GM12878 (cell line): ENCODE measurements at regions not wholly inside any gene's neighbourhood (a gene's known extent, or its start where the extent isn't known, plus 50 kb on each side); places are given as distances from the start of the nearest gene placed in this dataset.

Source experiments
- ATAC-seq: fragments of 200-7000 bp; cut with Tn5 transposase; 3 replicates; pipeline ENCODE4 v1.9.1; 2020; ENCODE audit warnings: mild to moderate bottlenecking, moderate library complexity
- BruUV-seq: library from RNA; stranded (reverse); fragments of 400-500 nt; replicated peaks from 2 replicates; lab custom pipeline; 2021; lab: Mats Ljungman, UMichigan
- CTCF ChIA-PET: fragments of 300-600 bp; sonication (Branson Sonifier 250); formaldehyde crosslinking; extraction: SDS; loops from one replicate; lab custom pipeline; 2021; ENCODE audit warnings: inconsistent platforms; lab: Yijun Ruan, JAX
- POLR2A ChIA-PET: fragments of 350-600 bp; formaldehyde crosslinking; extraction: SDS; loops from one replicate; lab custom pipeline; 2021; ENCODE audit warnings: inconsistent platforms; lab: Charles Lee
- RAD21 ChIA-PET: fragments of 300-600 bp; sonication (Branson Sonifier 250); formaldehyde crosslinking; loops from one replicate; lab custom pipeline; 2023; ENCODE audit warnings: antibody characterized with exemption; ENCODE audit not compliant: unreplicated experiment; lab: Charles Lee
- SMC1A ChIA-PET: fragments of 300-600 bp; sonication (Branson Sonifier 250); formaldehyde crosslinking; loops from one replicate; lab custom pipeline; 2023; ENCODE audit not compliant: unreplicated experiment, uncharacterized antibody; lab: Charles Lee
- DNase-seq: peaks from one replicate; pipeline ENCODE4 v3.0.0-alpha.2; 2011; ENCODE audit warnings: low read depth, low spot score
- FAIRE-seq: peaks from 3 replicates; lab custom pipeline; 2011; peaks lifted over from hg19 to GRCh38; lab: Jason Lieb, UNC
- H2AFZ ChIP-seq: 2 replicates; pipeline ENCODE4 v1.6.0; 2011; ENCODE audit warnings: low read depth, low read length, control low read depth; ENCODE audit not compliant: control insufficient read depth
- H3K27ac ChIP-seq: 2 replicates; pipeline ENCODE4 v1.5.1; 2011; ENCODE audit warnings: control low read depth; ENCODE audit not compliant: control insufficient read depth, insufficient read depth
- H3K27me3 ChIP-seq, 2 experiments: replicated peaks in 1 of 2; 2 replicates each; pipeline versions ENCODE4 v1.6.0 to v1.6.1; 2011; ENCODE audit warnings: low read length in 1 of 2; ENCODE audit not compliant: control insufficient read depth in 2 of 2, insufficient read depth in 2 of 2
- H3K36me3 ChIP-seq, 2 experiments: 2 replicates each; pipeline ENCODE4 v1.5.1; 2011; ENCODE audit warnings: low read length in 1 of 2; ENCODE audit not compliant: control insufficient read depth in 2 of 2, insufficient read depth in 2 of 2
- H3K4me1 ChIP-seq: 2 replicates; pipeline ENCODE4 v1.6.1; 2011; ENCODE audit warnings: mild to moderate bottlenecking, low read length, moderate library complexity, mixed read lengths; ENCODE audit not compliant: control insufficient read depth, insufficient read depth
- H3K4me2 ChIP-seq: 2 replicates; pipeline ENCODE4 v1.6.0; 2011; ENCODE audit warnings: control low read depth; ENCODE audit not compliant: control insufficient read depth, insufficient read depth
- H3K4me3 ChIP-seq: fragments of 200-600 bp; sonication (generic); 2 replicates; pipeline ENCODE4 v1.5.1; 2016
- H3K79me2 ChIP-seq: 2 replicates; pipeline ENCODE4 v1.6.0; 2011; ENCODE audit warnings: low read length; ENCODE audit not compliant: control insufficient read depth, insufficient read depth
- H3K9ac ChIP-seq: 2 replicates; pipeline ENCODE4 v1.8.0; 2011; ENCODE audit warnings: low read length, control low read depth, mixed read lengths; ENCODE audit not compliant: control insufficient read depth, insufficient read depth
- H3K9me3 ChIP-seq: replicated peaks from 3 replicates; pipeline ENCODE4 v1.5.1; 2011; ENCODE audit warnings: mild to moderate bottlenecking, low read length; ENCODE audit not compliant: control insufficient read depth, insufficient read depth
- H4K20me1 ChIP-seq: 2 replicates; pipeline ENCODE4 v1.6.0; 2011; ENCODE audit not compliant: control insufficient read depth, insufficient read depth
- NRF1 ChIP-seq: conservative IDR thresholded peaks from 2 replicates; pipeline ENCODE4 v1.6.1; 2011; ENCODE audit warnings: mild to moderate bottlenecking, low read depth, low read length, improper control_type of control experiment
- SUPT20H ChIP-seq: IDR thresholded peaks from 2 replicates; pipeline ENCODE4 v1.6.1; 2011; ENCODE audit warnings: low read depth, mild to moderate bottlenecking, low read length, moderate library complexity, borderline replicate concordance; ENCODE audit not compliant: control insufficient read depth
- TCF12 ChIP-seq: IDR thresholded peaks from 2 replicates; pipeline ENCODE4 v1.6.1; 2011; ENCODE audit warnings: low read depth, mild to moderate bottlenecking, low read length
- TCF3 ChIP-seq: IDR thresholded peaks from 2 replicates; pipeline ENCODE4 v1.6.1; 2012; ENCODE audit warnings: low read depth, mild to moderate bottlenecking, low read length, borderline replicate concordance; ENCODE audit not compliant: insufficient read depth
- WGBS: methylation state at CpG from one replicate; pipeline ENCODE4 v1.1.6; 2016; ENCODE audit warnings: low lambda C conversion rate; ENCODE audit not compliant: insufficient replicate concordance, insufficient coverage; ENCODE audit errors: missing lambda C conversion rate; 5-methylcytosine and 5-hydroxymethylcytosine counted together
- in situ Hi-C: fragments of 300-500 bp; cut with MboI; formaldehyde crosslinking; loops from 9 replicates; pipeline ENCODE4 v1.14.3; 2018; ENCODE audit warnings: mixed read lengths
- intact Hi-C: fragments of 100-400 bp; cut with micrococcal nuclease; formaldehyde crosslinking; loops from one replicate; pipeline ENCODE4 v1.14.2; 2022; ENCODE audit not compliant: unreplicated experiment
- TF ChIP-seq, protein P1 (sequence below): fragments of 450-650 bp; IDR thresholded peaks from 2 replicates; pipeline ENCODE4 v1.6.1; 2014; ENCODE audit warnings: mild to moderate bottlenecking
- TF ChIP-seq, protein P2 (sequence below): IDR thresholded peaks from 2 replicates; pipeline ENCODE4 v1.6.1; 2012; ENCODE audit warnings: low read depth, low read length, improper control_type of control experiment
- TF ChIP-seq, protein P3 (sequence below): fragments of 450-650 bp; IDR thresholded peaks from 2 replicates; pipeline ENCODE4 v1.6.1; 2016; ENCODE audit warnings: mild to moderate bottlenecking, moderate library complexity, borderline replicate concordance
- TF ChIP-seq, protein P4 (sequence below): IDR thresholded peaks from 2 replicates; pipeline ENCODE4 v1.6.1; 2012; ENCODE audit warnings: mild to moderate bottlenecking, low read depth, low read length

DNA sequence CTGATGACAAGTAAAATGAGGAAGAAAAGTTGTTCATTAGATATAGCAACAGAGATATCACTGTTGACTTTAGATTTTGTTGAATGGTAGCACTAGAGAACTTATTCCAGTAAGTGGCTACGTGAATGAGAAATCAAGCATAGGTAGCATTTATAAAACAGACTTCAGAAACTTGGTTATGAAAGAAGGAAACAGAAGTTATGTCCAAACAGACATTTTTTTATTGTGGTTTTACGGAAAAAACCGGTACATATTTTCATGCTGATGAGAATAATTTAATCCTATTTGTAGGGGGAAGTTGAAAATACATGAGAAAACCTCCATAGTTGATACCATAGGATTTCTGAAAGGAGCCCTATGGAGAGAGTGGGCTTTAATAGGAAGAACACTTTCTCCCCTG lies 325.7 kb upstream of the SLC10A2 start:
- WGBS, result 24% methylated on average over 3 of the region's 3 CpGs
- Histone ChIP-seq H3K27me3 (no peaks in the 10 kb centered on the region), H2AFZ (no peak overlapping the region), H3K27ac (no peak overlapping the region), H3K79me2 (no peaks in the 10 kb centered on the region), H3K9ac (no peak overlapping the region), H3K36me3 (no peaks in the 10 kb centered on the region), H3K4me2 (no peak overlapping the region), H3K9me3 (no peaks in the 10 kb centered on the region), H3K4me1 (no peaks in the 10 kb centered on the region), H3K4me3 (no peak overlapping the region)
- ChIA-PET CTCF (no interaction called here), RAD21 (no interaction called here), POLR2A (no interaction called here), SMC1A (no interaction called here)
- FAIRE-seq, result no peak
- in situ Hi-C loops, result no loop called here
- no peak for ATAC-seq
- no TSS peak for BruUV-seq
- TF ChIP-seq, protein P1, sequence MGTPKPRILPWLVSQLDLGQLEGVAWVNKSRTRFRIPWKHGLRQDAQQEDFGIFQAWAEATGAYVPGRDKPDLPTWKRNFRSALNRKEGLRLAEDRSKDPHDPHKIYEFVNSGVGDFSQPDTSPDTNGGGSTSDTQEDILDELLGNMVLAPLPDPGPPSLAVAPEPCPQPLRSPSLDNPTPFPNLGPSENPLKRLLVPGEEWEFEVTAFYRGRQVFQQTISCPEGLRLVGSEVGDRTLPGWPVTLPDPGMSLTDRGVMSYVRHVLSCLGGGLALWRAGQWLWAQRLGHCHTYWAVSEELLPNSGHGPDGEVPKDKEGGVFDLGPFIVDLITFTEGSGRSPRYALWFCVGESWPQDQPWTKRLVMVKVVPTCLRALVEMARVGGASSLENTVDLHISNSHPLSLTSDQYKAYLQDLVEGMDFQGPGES, result no peak
- TF ChIP-seq TCF12 (no peak), SUPT20H (no peak), TCF3 (no peak)
- TF ChIP-seq, protein P2, sequence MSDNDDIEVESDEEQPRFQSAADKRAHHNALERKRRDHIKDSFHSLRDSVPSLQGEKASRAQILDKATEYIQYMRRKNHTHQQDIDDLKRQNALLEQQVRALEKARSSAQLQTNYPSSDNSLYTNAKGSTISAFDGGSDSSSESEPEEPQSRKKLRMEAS, result no peak
- TF ChIP-seq, all 136 proteins: peak for 0
- no peaks in the 10 kb centered on the region for H4K20me1 ChIP-seq
- intact Hi-C loops, result no loop called here
- DNase-seq, result no peak

DNA sequence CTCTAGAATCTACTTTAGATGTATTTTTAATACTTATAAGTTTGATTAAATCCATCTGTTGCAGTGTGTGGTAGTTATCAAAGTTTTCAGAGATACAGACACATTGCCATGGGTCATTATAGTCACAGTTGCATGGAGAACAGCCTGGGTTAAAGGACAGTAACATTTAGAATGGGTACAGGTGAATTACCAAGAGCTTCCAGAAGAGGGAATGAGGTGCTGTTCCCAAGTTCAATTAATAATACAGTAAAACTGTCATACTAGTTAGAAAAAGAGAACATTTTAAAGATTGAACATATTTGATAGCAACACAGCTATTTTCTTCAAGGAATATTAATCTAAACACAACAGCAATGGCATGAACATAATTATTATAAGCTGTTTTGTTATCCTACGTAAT lies 322.6 kb upstream of the SLC10A2 start:
- intact Hi-C loops, result no loop called here
- ChIA-PET CTCF (interaction anchor here (1.0 kb wide), 1 partner anchor 10 kb away, joined by 3 read pairs; no protein-coding TSS in a partner anchor), SMC1A (interaction anchor here (0.6 to 1.2 kb wide), 4 partner anchors 12 to 615 kb away, joined by 3 read pairs; no protein-coding TSS in a partner anchor), RAD21 (no interaction called here), POLR2A (no interaction called here)
- H3K9me3 ChIP-seq, result no peaks in the 10 kb centered on the region
- no peak overlapping the region for H3K4me2 ChIP-seq
- H3K9ac ChIP-seq, result no peak overlapping the region
- no peaks in the 10 kb centered on the region for H3K36me3 ChIP-seq
- no peaks in the 10 kb centered on the region for H3K27me3 ChIP-seq
- FAIRE-seq, result no peak
- no peak overlapping the region for H3K4me3 ChIP-seq
- no peak for DNase-seq
- H3K79me2 ChIP-seq, result no peaks in the 10 kb centered on the region
- BruUV-seq, result no TSS peak
- in situ Hi-C loops, result no loop called here
- H2AFZ ChIP-seq, result no peak overlapping the region
- no peaks in the 10 kb centered on the region for H4K20me1 ChIP-seq
- H3K27ac ChIP-seq, result no peak overlapping the region
- WGBS, result 6% methylated on average over 1 of the region's 1 CpG
- no peaks in the 10 kb centered on the region for H3K4me1 ChIP-seq
- no peak for ATAC-seq
- TF ChIP-seq, protein P3, sequence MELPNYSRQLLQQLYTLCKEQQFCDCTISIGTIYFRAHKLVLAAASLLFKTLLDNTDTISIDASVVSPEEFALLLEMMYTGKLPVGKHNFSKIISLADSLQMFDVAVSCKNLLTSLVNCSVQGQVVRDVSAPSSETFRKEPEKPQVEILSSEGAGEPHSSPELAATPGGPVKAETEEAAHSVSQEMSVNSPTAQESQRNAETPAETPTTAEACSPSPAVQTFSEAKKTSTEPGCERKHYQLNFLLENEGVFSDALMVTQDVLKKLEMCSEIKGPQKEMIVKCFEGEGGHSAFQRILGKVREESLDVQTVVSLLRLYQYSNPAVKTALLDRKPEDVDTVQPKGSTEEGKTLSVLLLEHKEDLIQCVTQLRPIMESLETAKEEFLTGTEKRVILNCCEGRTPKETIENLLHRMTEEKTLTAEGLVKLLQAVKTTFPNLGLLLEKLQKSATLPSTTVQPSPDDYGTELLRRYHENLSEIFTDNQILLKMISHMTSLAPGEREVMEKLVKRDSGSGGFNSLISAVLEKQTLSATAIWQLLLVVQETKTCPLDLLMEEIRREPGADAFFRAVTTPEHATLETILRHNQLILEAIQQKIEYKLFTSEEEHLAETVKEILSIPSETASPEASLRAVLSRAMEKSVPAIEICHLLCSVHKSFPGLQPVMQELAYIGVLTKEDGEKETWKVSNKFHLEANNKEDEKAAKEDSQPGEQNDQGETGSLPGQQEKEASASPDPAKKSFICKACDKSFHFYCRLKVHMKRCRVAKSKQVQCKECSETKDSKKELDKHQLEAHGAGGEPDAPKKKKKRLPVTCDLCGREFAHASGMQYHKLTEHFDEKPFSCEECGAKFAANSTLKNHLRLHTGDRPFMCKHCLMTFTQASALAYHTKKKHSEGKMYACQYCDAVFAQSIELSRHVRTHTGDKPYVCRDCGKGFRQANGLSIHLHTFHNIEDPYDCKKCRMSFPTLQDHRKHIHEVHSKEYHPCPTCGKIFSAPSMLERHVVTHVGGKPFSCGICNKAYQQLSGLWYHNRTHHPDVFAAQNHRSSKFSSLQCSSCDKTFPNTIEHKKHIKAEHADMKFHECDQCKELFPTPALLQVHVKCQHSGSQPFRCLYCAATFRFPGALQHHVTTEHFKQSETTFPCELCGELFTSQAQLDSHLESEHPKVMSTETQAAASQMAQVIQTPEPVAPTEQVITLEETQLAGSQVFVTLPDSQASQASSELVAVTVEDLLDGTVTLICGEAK, result no peak
- TF ChIP-seq, protein P4, sequence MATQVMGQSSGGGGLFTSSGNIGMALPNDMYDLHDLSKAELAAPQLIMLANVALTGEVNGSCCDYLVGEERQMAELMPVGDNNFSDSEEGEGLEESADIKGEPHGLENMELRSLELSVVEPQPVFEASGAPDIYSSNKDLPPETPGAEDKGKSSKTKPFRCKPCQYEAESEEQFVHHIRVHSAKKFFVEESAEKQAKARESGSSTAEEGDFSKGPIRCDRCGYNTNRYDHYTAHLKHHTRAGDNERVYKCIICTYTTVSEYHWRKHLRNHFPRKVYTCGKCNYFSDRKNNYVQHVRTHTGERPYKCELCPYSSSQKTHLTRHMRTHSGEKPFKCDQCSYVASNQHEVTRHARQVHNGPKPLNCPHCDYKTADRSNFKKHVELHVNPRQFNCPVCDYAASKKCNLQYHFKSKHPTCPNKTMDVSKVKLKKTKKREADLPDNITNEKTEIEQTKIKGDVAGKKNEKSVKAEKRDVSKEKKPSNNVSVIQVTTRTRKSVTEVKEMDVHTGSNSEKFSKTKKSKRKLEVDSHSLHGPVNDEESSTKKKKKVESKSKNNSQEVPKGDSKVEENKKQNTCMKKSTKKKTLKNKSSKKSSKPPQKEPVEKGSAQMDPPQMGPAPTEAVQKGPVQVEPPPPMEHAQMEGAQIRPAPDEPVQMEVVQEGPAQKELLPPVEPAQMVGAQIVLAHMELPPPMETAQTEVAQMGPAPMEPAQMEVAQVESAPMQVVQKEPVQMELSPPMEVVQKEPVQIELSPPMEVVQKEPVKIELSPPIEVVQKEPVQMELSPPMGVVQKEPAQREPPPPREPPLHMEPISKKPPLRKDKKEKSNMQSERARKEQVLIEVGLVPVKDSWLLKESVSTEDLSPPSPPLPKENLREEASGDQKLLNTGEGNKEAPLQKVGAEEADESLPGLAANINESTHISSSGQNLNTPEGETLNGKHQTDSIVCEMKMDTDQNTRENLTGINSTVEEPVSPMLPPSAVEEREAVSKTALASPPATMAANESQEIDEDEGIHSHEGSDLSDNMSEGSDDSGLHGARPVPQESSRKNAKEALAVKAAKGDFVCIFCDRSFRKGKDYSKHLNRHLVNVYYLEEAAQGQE, result no peak
- TF ChIP-seq NRF1, result no peak
